Trophoblast cell (in vitro differentiated cells and primary cell): ENCODE measurements at regions not wholly inside any gene's neighbourhood (a gene's known extent, or its start where the extent isn't known, plus 50 kb on each side); places are given as distances from the start of the nearest gene placed in this dataset.

ENCODE experiments used
- DNase-seq, 2 donors: peaks; one replicate each; pipeline ENCODE4 v3.0.0-alpha.2; 2016
- H2AFZ ChIP-seq: 2 replicates; pipeline ENCODE4 v1.6.1; 2013; ENCODE audit warnings: low read length, moderate library complexity, mild to moderate bottlenecking; ENCODE audit not compliant: insufficient read depth, poor library complexity
- H2AK5ac ChIP-seq: 2 replicates; pipeline ENCODE4 v1.6.1; 2013; ENCODE audit warnings: mild to moderate bottlenecking, low read length
- H2BK120ac ChIP-seq: 2 replicates; pipeline ENCODE4 v1.6.1; 2013; ENCODE audit warnings: low read length, mild to moderate bottlenecking, moderate library complexity; ENCODE audit not compliant: insufficient read depth, poor library complexity
- H2BK12ac ChIP-seq: 2 replicates; pipeline ENCODE4 v1.6.1; 2013; ENCODE audit warnings: mild to moderate bottlenecking, low read length, moderate library complexity
- H2BK5ac ChIP-seq: 2 replicates; pipeline ENCODE4 v1.6.1; 2013; ENCODE audit warnings: low read length, low read depth, moderate library complexity, mild to moderate bottlenecking; ENCODE audit not compliant: poor library complexity
- H3K14ac ChIP-seq: 2 replicates; pipeline ENCODE4 v1.6.1; 2013; ENCODE audit warnings: mild to moderate bottlenecking, low read length
- H3K18ac ChIP-seq: 2 replicates; pipeline ENCODE4 v1.6.1; 2013; ENCODE audit warnings: mild to moderate bottlenecking, low read length
- H3K23ac ChIP-seq: 2 replicates; pipeline ENCODE4 v1.6.1; 2013; ENCODE audit warnings: low read length
- H3K27ac ChIP-seq: 2 replicates; pipeline ENCODE4 v1.5.1; 2013; ENCODE audit warnings: low read depth, mild to moderate bottlenecking, inconsistent platforms, low read length, moderate library complexity
- H3K27me3 ChIP-seq: 2 replicates; pipeline ENCODE4 v1.6.1; 2013; ENCODE audit warnings: inconsistent platforms, mild to moderate bottlenecking, low read length, moderate library complexity; ENCODE audit not compliant: insufficient read depth
- H3K36me3 ChIP-seq, 2 experiments: 1 replicate in 1 of 2; 2 replicates in 1 of 2; pipeline ENCODE4 v1.6.1; 2013; ENCODE audit warnings: low read length in 2 of 2, mild to moderate bottlenecking in 2 of 2, moderate library complexity in 1 of 2; ENCODE audit not compliant: insufficient read depth in 2 of 2, control insufficient read depth in 1 of 2
- H3K4ac ChIP-seq: 2 replicates; pipeline ENCODE4 v1.6.1; 2013; ENCODE audit warnings: low read depth, mild to moderate bottlenecking, low read length, moderate library complexity
- H3K4me1 ChIP-seq, 2 experiments: 1 replicate in 1 of 2; 2 replicates in 1 of 2; pipeline ENCODE4 v1.6.1; 2013; ENCODE audit warnings: low read length in 2 of 2, mild to moderate bottlenecking in 2 of 2, moderate library complexity in 1 of 2; ENCODE audit not compliant: insufficient read depth in 2 of 2, control insufficient read depth in 1 of 2
- H3K4me2 ChIP-seq: 2 replicates; pipeline ENCODE4 v1.6.1; 2013; ENCODE audit warnings: inconsistent platforms, mild to moderate bottlenecking, low read length, moderate library complexity
- H3K4me3 ChIP-seq: 2 replicates; pipeline ENCODE4 v1.5.1; 2013; ENCODE audit warnings: mild to moderate bottlenecking, low read depth, low read length, inconsistent platforms
- H3K79me1 ChIP-seq: one replicate; pipeline ENCODE4 v1.6.1; 2013; ENCODE audit warnings: low read length
- H3K79me2 ChIP-seq: 2 replicates; pipeline ENCODE4 v1.6.1; 2013; ENCODE audit warnings: low read length, mild to moderate bottlenecking; ENCODE audit not compliant: control insufficient read depth, insufficient read depth, poor library complexity
- H3K9ac ChIP-seq: 2 replicates; pipeline ENCODE4 v1.6.1; 2013; ENCODE audit warnings: mild to moderate bottlenecking, low read length
- H3K9me3 ChIP-seq: 2 replicates; pipeline ENCODE4 v1.6.1; 2013; ENCODE audit warnings: low read depth, mild to moderate bottlenecking, control low read depth, inconsistent platforms, low read length; ENCODE audit not compliant: insufficient read depth
- H4K12ac ChIP-seq: 2 replicates; pipeline ENCODE4 v1.6.1; 2013; ENCODE audit warnings: low read depth, mild to moderate bottlenecking, low read length, moderate library complexity
- H4K8ac ChIP-seq: 2 replicates; pipeline ENCODE4 v1.6.1; 2013; ENCODE audit warnings: low read depth, mild to moderate bottlenecking, low read length, moderate library complexity
- H4K91ac ChIP-seq: one replicate; pipeline ENCODE4 v1.6.1; 2013; ENCODE audit warnings: low read depth, mild to moderate bottlenecking, low read length, moderate library complexity
- WGBS: extraction: QIAGEN DNeasy Blood & Tissue Kit; methylation state at CpG from one replicate; pipeline ENCODE4 v1.1.7; 2013; ENCODE audit warnings: missing lambda C conversion rate; ENCODE audit not compliant: insufficient read length, insufficient coverage; ENCODE audit errors: extremely low coverage; 5-methylcytosine and 5-hydroxymethylcytosine counted together

DNA sequence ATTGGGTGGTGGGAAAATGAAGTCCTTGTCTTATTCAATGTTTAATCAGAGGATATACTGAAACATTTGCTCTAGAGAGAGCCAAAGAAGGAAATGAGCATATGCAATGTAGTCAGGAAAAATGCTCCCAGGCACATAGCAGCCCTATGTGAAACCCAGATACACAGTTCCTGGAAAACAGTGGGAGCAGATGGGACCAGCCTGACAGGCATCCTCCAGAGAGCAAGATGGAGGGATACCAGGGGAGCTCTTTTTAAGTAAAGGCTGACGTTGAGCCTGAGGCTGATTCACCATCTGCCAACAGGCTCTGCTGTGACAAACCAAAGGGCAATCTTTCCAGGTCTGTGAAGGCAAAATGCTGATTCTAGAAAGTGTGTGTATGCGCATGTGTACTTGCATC lies 559.4 kb upstream of the KIRREL3 start:
- no peaks in the 10 kb centered on the region for H3K79me2 ChIP-seq
- no peak overlapping the region for H3K14ac ChIP-seq
- H2BK120ac ChIP-seq = no peak overlapping the region
- no peaks in the 10 kb centered on the region for H3K9me3 ChIP-seq
- H3K79me1 ChIP-seq = no peaks in the 10 kb centered on the region
- H4K91ac ChIP-seq = no peak overlapping the region
- H2BK12ac ChIP-seq = no peak overlapping the region
- H4K12ac ChIP-seq = no peak overlapping the region
- H3K27ac ChIP-seq = no peak overlapping the region
- H3K4me2 ChIP-seq = no peak overlapping the region
- no peaks in the 10 kb centered on the region for H3K27me3 ChIP-seq
- no peak overlapping the region for H3K23ac ChIP-seq
- H3K36me3 ChIP-seq = no peaks in the 10 kb centered on the region
- no peak overlapping the region for H2AFZ ChIP-seq
- H2BK5ac ChIP-seq = no peak overlapping the region
- H3K4me3 ChIP-seq = no peak overlapping the region
- no peak overlapping the region for H3K4ac ChIP-seq
- H3K18ac ChIP-seq = no peak overlapping the region
- no peak overlapping the region for H3K9ac ChIP-seq
- no peak overlapping the region for H2AK5ac ChIP-seq
- DNase-seq = no peak
- no peak overlapping the region for H4K8ac ChIP-seq
- no CpG with 5 or more reads among the region's 2 CpGs for WGBS
- H3K4me1 ChIP-seq = no peaks in the 10 kb centered on the region

DNA sequence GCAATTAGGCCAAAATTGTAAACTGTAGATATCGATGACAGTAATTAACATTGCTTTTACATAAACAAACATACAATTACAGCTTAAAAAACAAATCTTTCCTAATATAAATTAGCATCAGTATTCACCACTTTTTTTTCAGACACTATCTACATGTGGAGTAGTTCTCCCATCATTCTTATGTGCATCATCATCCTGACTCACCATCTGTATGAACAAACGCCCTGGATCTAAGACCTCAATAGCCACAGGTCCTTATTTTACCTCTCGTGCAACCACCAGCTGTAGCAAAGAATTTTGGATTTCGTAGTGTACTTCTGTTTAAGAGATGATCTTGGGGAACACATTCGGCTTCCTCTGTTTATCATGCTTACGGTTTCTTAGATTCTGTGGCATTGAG lies 551.9 kb upstream of the KIRREL3 start:
- Histone ChIP-seq H4K91ac (no peak overlapping the region), H3K4ac (no peak overlapping the region), H4K12ac (no peak overlapping the region), H3K27me3 (no peaks in the 10 kb centered on the region), H3K4me1 (no peaks in the 10 kb centered on the region), H3K79me1 (no peaks in the 10 kb centered on the region), H3K27ac (no peak overlapping the region), H2AFZ (no peak overlapping the region), H3K18ac (no peak overlapping the region), H3K23ac (no peak overlapping the region), H2BK5ac (no peak overlapping the region), H3K79me2 (no peaks in the 10 kb centered on the region), H3K9me3 (no peaks in the 10 kb centered on the region), H2AK5ac (no peak overlapping the region), H2BK12ac (no peak overlapping the region), H3K9ac (no peak overlapping the region), H4K8ac (no peak overlapping the region), H3K4me2 (no peak overlapping the region), H3K4me3 (no peak overlapping the region), H3K36me3 (no peaks in the 10 kb centered on the region), H3K14ac (no peak overlapping the region), H2BK120ac (no peak overlapping the region)
- no peak for DNase-seq
- no CpG with 5 or more reads among the region's 6 CpGs for whole genome bisulfite sequencing

DNA sequence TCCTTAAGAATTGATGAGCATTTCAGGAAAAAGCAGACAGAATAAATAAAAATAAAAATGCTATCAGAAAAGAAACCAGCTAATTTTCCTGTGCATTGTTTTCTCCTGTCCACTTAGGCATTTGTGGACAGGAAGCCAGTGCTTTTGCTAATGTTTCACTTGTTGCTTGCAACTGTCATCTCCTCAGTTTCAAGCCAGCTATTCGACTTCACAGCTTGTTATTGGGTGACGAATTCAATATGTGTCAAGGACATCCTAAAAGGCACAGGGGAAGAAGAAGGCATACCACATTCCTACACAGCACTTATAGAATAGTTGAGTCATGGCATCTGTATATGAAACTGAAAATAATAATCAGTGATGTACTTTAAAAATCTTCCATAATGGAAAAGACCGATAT lies 530.6 kb upstream of the KIRREL3 start:
- Histone ChIP-seq H3K4me1 (no peaks in the 10 kb centered on the region), H3K36me3 (no peaks in the 10 kb centered on the region), H3K79me1 (no peaks in the 10 kb centered on the region), H2BK5ac (no peak overlapping the region), H4K8ac (no peak overlapping the region), H3K18ac (no peak overlapping the region), H3K27me3 (no peaks in the 10 kb centered on the region), H3K4me3 (no peak overlapping the region), H3K14ac (no peak overlapping the region), H2BK120ac (no peak overlapping the region), H2AK5ac (no peak overlapping the region), H3K4me2 (no peak overlapping the region), H2BK12ac (no peak overlapping the region), H3K27ac (no peak overlapping the region), H3K23ac (no peak overlapping the region), H3K9me3 (no peaks in the 10 kb centered on the region), H2AFZ (no peak overlapping the region), H3K4ac (no peak overlapping the region), H4K12ac (no peak overlapping the region), H3K79me2 (no peaks in the 10 kb centered on the region), H4K91ac (no peak overlapping the region), H3K9ac (no peak overlapping the region)
- no peak for DNase-seq
- no CpG with 5 or more reads among the region's 3 CpGs for WGBS

DNA sequence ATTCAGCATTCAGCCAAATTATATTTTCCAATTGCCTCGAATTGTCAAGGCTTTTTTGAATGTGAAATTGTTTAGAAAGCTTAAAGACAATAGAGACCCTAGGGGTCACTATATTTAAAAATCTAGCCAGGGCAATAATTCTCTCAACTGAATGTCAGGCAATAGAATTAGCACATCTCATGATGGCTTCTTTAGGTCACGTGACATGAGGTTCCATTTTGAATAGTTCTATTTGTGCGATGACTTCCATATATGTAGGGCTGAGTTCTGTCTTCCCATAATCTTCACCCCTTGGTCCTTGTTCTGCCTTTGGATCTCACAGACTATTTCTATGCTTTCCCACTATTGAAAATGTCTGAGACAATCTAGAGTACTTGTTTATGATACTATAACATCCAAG lies 527.7 kb upstream of the KIRREL3 start:
- H3K4me1 ChIP-seq = no peaks in the 10 kb centered on the region
- no peaks in the 10 kb centered on the region for H3K27me3 ChIP-seq
- no peak overlapping the region for H4K12ac ChIP-seq
- H3K4me2 ChIP-seq = no peak overlapping the region
- no peaks in the 10 kb centered on the region for H3K36me3 ChIP-seq
- H3K79me2 ChIP-seq = no peaks in the 10 kb centered on the region
- no peak overlapping the region for H4K8ac ChIP-seq
- H3K23ac ChIP-seq = no peak overlapping the region
- no peak overlapping the region for H3K27ac ChIP-seq
- H3K18ac ChIP-seq = no peak overlapping the region
- H3K9me3 ChIP-seq = no peaks in the 10 kb centered on the region
- no CpG with 5 or more reads among the region's 3 CpGs for WGBS
- H2BK12ac ChIP-seq = no peak overlapping the region
- H3K14ac ChIP-seq = no peak overlapping the region
- no peak for DNase-seq
- H2BK5ac ChIP-seq = no peak overlapping the region
- H2AFZ ChIP-seq = no peak overlapping the region
- H3K4me3 ChIP-seq = no peak overlapping the region
- no peak overlapping the region for H2AK5ac ChIP-seq
- no peak overlapping the region for H3K4ac ChIP-seq
- no peak overlapping the region for H4K91ac ChIP-seq
- H3K79me1 ChIP-seq = no peaks in the 10 kb centered on the region
- no peak overlapping the region for H2BK120ac ChIP-seq
- H3K9ac ChIP-seq = no peak overlapping the region
